GM23248 (cell line): ENCODE measurements at regions not wholly inside any gene's neighbourhood (a gene's known extent, or its start where the extent isn't known, plus 50 kb on each side); places are given as distances from the start of the nearest gene placed in this dataset.

Experiments used
- EZH2 ChIP-seq: fragments of 200-600 bp; sonication (generic); IDR thresholded peaks from 2 replicates; pipeline ENCODE4 v1.6.1; 2018; ENCODE audit warnings: antibody characterized with exemption, mild to moderate bottlenecking; ENCODE audit not compliant: insufficient read depth, poor library complexity, severe bottlenecking
- EZH2phosphoT487 ChIP-seq: fragments of 200-600 bp; sonication (generic); IDR thresholded peaks from 2 replicates; pipeline ENCODE4 v1.6.1; 2018; ENCODE audit warnings: antibody characterized with exemption, moderate library complexity, mild to moderate bottlenecking, low read depth; ENCODE audit not compliant: insufficient read depth

GRCh38 chr2:355773-356172, 67.9 kb upstream of the ALKAL2 start:
- TF ChIP-seq EZH2, result no peak
- no peak for TF ChIP-seq EZH2phosphoT487
